ENCODE measurements at regions not wholly inside any gene's neighbourhood (a gene's known extent, or its start where the extent isn't known, plus 50 kb on each side); places are given as distances from the start of the nearest gene placed in this dataset.

DNA sequence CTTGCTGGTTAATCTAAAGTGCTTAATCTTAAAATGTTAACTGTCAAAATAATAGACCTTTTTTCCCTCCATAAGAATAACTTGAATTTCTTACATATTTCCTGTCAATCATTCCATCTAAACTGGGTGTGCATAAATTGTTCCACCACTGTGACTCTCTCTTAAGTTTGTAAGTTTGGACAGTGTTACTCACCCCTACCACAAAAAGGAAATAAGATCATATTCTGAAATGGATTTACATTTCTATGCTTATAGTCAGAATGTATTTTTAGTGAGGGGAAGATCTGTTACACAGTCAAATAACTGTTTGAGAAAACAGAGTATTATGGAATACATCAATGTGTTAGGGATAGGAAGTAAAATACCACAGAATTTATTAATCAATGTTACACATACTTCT lies 109.6 kb upstream of the DPYD start:
- H3K36me3 ChIP-seq (ENCODE audit: control insufficient read depth, insufficient read depth, low read length): no peaks in the 10 kb centered on the region
- no peaks in the 10 kb centered on the region for H3K4me1 ChIP-seq (ENCODE audit: control insufficient read depth, insufficient read depth, low read length)
- no peaks in the 10 kb centered on the region for H3K9me3 ChIP-seq (ENCODE audit: control insufficient read depth, low read length)
- H3K4me3 ChIP-seq (ENCODE audit: insufficient read depth, low read depth, low read length): no peak overlapping the region
- no peaks in the 10 kb centered on the region for H3K27me3 ChIP-seq (ENCODE audit: control insufficient read depth, insufficient read depth, low read length, poor library complexity, severe bottlenecking)
- H3K27ac ChIP-seq (ENCODE audit: insufficient read depth, low read depth, low read length, poor library complexity, severe bottlenecking): no peak overlapping the region

DNA sequence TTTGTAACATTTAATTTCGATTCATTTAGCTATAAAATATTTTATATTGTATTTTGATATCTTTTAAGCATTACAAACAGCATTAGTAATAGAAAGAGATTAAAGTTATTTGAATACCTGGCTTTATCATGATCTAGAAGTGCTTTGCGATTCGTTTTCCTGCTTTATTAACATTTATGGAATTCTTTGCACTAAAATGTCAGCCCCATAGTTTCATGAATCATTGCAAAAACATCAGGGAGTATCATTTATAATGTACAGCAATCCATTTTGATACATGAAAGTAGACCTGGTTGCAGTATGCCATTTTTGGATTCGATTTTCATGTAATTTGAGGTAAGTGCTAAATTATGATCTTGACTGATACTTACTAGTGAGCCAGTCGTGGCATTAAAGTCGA lies 108.0 kb upstream of the DPYD start:
- no peak overlapping the region for H3K27ac ChIP-seq (ENCODE audit: insufficient read depth, low read depth, low read length, poor library complexity, severe bottlenecking)
- 89 to 98% methylated on average over 4 to 5 of the region's 6 CpGs for WGBS, 2 experiments

DNA sequence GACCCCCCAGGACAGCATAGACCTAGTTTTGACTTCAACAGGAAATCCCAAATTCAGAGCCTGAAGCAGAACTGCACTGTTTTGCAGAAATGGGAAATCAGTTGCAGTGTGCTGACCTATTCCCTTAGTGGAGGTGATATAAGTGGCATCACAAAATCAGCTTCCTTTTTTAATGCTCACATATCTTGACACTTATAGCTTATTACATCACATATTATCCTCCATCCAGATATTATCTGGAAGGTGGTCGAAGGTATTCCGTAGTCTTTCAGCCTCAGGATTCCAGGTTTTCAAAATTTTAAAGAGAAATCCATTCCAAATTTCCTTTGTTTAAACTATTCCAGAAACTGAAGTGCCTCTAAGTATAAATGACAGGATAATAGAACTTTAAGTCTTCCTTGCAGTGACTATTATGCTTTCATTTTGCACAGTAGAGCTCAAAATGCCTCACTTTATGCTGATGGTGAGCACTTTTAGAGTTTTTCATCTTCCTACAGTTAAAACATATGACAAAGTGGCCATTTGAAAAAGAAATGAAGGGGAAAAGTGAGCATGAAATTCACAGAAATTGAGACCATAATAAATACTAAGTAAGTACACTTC lies 106.4 kb upstream of the DPYD start:
- Histone ChIP-seq H3K27me3 (ENCODE audit: control insufficient read depth, insufficient read depth, low read length, poor library complexity, severe bottlenecking) (no peaks in the 10 kb centered on the region), H3K9me3 (ENCODE audit: control insufficient read depth, low read length) (no peaks in the 10 kb centered on the region), H3K36me3 (ENCODE audit: control insufficient read depth, insufficient read depth, low read length) (no peaks in the 10 kb centered on the region), H3K4me3 (ENCODE audit: insufficient read depth, low read depth, low read length) (no peak overlapping the region), H3K4me1 (ENCODE audit: control insufficient read depth, insufficient read depth, low read length) (no peaks in the 10 kb centered on the region), H3K27ac (ENCODE audit: insufficient read depth, low read depth, low read length, poor library complexity, severe bottlenecking) (no peak overlapping the region)
- WGBS, 2 experiments: 93 to 98% methylated on average over 2 of the region's 2 CpGs

More for the DNA sequence above, 108.0 kb upstream of the DPYD start:
- Histone ChIP-seq H3K4me3 (ENCODE audit: insufficient read depth, low read depth, low read length) (no peak overlapping the region), H3K27me3 (ENCODE audit: control insufficient read depth, insufficient read depth, low read length, poor library complexity, severe bottlenecking) (no peaks in the 10 kb centered on the region), H3K9me3 (ENCODE audit: control insufficient read depth, low read length) (no peaks in the 10 kb centered on the region), H3K4me1 (ENCODE audit: control insufficient read depth, insufficient read depth, low read length) (no peaks in the 10 kb centered on the region), H3K36me3 (ENCODE audit: control insufficient read depth, insufficient read depth, low read length) (no peaks in the 10 kb centered on the region)

DNA sequence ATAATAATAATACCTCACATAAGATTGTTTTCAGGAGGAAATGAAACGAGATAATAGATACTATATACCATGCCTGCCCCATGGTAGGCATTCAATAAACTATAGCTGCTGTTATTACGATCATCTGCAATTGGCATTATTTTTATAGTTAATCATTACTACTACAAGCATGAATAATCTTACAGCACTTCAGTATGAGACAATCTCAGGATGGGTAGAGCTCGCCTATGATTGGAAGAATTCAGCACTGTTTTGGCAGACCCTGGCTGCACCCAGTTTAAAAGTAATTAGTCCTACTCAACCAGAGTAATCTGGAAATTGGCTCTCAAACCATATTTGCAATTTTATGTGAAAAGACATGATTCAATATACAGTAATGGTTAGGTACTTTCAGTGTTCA lies 105.0 kb upstream of the DPYD start:
- 89 to 93% methylated on average over 3 of the region's 3 CpGs for WGBS, 2 experiments
- no peak overlapping the region for H3K4me3 ChIP-seq (ENCODE audit: insufficient read depth, low read depth, low read length)
- no peaks in the 10 kb centered on the region for H3K9me3 ChIP-seq (ENCODE audit: control insufficient read depth, low read length)
- no peaks in the 10 kb centered on the region for H3K36me3 ChIP-seq (ENCODE audit: control insufficient read depth, insufficient read depth, low read length)
- H3K4me1 ChIP-seq (ENCODE audit: control insufficient read depth, insufficient read depth, low read length): no peaks in the 10 kb centered on the region
- H3K27me3 ChIP-seq (ENCODE audit: control insufficient read depth, insufficient read depth, low read length, poor library complexity, severe bottlenecking): no peaks in the 10 kb centered on the region
- no peak overlapping the region for H3K27ac ChIP-seq (ENCODE audit: insufficient read depth, low read depth, low read length, poor library complexity, severe bottlenecking)

DNA sequence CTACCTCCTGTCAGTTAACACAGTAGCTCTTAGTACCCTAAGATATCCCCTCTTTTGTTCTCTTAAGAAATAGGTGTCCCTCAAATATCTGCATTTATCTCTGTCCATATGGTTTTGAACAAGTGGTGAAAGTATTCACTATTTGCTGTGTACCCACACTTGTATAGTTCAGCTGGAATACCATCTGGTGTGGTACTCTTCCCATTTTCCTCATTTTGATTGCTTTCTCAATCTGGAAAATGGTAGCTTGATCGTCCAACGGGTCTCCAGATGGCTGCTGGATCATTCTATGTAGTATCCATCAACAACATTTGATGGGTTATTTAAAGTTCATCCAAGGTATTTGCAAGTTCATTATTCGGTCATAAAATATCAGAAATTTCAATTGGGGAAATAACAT lies 100.3 kb upstream of the DPYD start:
- H3K27me3 ChIP-seq (ENCODE audit: control insufficient read depth, insufficient read depth, low read length, poor library complexity, severe bottlenecking): no peaks in the 10 kb centered on the region
- no peaks in the 10 kb centered on the region for H3K4me1 ChIP-seq (ENCODE audit: control insufficient read depth, insufficient read depth, low read length)
- 83 to 96% methylated on average over 2 to 3 of the region's 3 CpGs for WGBS, 2 experiments
- no peak overlapping the region for H3K27ac ChIP-seq (ENCODE audit: insufficient read depth, low read depth, low read length, poor library complexity, severe bottlenecking)
- H3K9me3 ChIP-seq (ENCODE audit: control insufficient read depth, low read length): no peaks in the 10 kb centered on the region
- no peaks in the 10 kb centered on the region for H3K36me3 ChIP-seq (ENCODE audit: control insufficient read depth, insufficient read depth, low read length)
- H3K4me3 ChIP-seq (ENCODE audit: insufficient read depth, low read depth, low read length): no peak overlapping the region

DNA sequence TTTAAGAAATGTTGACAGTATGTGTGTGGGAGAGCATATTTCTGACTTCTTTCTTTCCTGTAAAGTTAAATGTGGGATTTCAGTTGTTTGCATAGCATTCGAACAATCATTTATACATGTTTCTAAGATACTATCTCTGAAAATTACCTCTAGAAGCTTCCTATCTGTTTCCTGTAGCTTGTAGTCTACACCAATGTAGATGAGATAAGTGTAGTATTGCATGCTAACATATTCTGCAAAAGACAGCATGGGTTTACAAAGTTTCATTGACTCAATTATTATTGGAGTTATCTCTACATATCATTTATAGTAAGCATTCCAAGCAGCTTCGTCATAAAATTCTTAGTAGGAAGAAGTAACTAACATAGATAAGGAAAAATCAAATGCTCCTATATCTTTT lies 98.9 kb upstream of the DPYD start:
- no peaks in the 10 kb centered on the region for H3K27me3 ChIP-seq (ENCODE audit: control insufficient read depth, insufficient read depth, low read length, poor library complexity, severe bottlenecking)
- H3K9me3 ChIP-seq (ENCODE audit: control insufficient read depth, low read length): no peaks in the 10 kb centered on the region
- H3K4me1 ChIP-seq (ENCODE audit: control insufficient read depth, insufficient read depth, low read length): no peaks in the 10 kb centered on the region
- no peaks in the 10 kb centered on the region for H3K36me3 ChIP-seq (ENCODE audit: control insufficient read depth, insufficient read depth, low read length)
- H3K4me3 ChIP-seq (ENCODE audit: insufficient read depth, low read depth, low read length): no peak overlapping the region
- WGBS, 2 experiments: no CpG with 5 or more reads among the region's 2 CpGs
- no peak overlapping the region for H3K27ac ChIP-seq (ENCODE audit: insufficient read depth, low read depth, low read length, poor library complexity, severe bottlenecking)

DNA sequence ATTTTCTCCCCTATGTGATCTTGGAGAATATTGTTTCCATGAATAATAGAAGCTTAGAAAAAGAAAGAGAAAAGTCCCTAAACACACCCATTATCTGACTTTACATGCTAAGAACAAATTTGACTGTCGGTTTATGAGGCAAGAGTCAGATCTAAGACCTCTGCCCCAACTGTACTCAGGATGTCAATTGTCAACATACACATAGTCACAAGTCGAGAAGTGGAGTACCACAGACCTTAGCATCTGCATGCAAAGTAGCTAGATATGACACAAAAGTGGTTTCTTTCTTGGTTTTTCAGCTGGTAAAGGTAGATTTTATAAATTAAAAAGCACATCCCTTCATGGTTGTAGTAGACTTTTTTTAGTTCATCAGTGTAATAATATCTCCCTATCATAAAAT lies 97.2 kb upstream of the DPYD start:
- Histone ChIP-seq H3K27ac (ENCODE audit: insufficient read depth, low read depth, low read length, poor library complexity, severe bottlenecking) (no peak overlapping the region), H3K27me3 (ENCODE audit: control insufficient read depth, insufficient read depth, low read length, poor library complexity, severe bottlenecking) (no peaks in the 10 kb centered on the region), H3K4me1 (ENCODE audit: control insufficient read depth, insufficient read depth, low read length) (no peaks in the 10 kb centered on the region), H3K9me3 (ENCODE audit: control insufficient read depth, low read length) (no peaks in the 10 kb centered on the region), H3K4me3 (ENCODE audit: insufficient read depth, low read depth, low read length) (no peak overlapping the region), H3K36me3 (ENCODE audit: control insufficient read depth, insufficient read depth, low read length) (no peaks in the 10 kb centered on the region)
- 88 to 93% methylated on average over 2 of the region's 2 CpGs for WGBS, 2 experiments

DNA sequence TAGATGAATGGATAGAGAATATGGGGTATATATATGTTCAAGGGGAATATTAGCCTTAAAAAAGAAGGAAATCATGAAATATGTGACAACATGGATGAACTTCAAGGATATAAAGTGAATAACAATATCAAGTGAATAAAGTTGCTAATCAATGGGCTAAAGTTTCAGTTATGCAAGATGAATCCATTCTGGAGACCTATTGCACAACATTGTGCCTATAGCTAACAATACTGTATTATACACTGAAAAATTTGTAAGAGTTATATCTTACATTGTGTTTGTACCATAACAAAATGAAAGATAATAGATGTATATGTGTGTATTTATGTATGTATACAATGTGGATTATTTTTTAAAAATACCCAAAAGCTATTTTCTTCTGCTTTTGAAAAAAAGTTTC lies 96.3 kb upstream of the DPYD start:
- no peaks in the 10 kb centered on the region for H3K9me3 ChIP-seq (ENCODE audit: control insufficient read depth, low read length)
- H3K27ac ChIP-seq (ENCODE audit: insufficient read depth, low read depth, low read length, poor library complexity, severe bottlenecking): no peak overlapping the region
- H3K4me3 ChIP-seq (ENCODE audit: insufficient read depth, low read depth, low read length): no peak overlapping the region
- H3K27me3 ChIP-seq (ENCODE audit: control insufficient read depth, insufficient read depth, low read length, poor library complexity, severe bottlenecking): no peaks in the 10 kb centered on the region
- no peaks in the 10 kb centered on the region for H3K4me1 ChIP-seq (ENCODE audit: control insufficient read depth, insufficient read depth, low read length)
- H3K36me3 ChIP-seq (ENCODE audit: control insufficient read depth, insufficient read depth, low read length): no peaks in the 10 kb centered on the region

DNA sequence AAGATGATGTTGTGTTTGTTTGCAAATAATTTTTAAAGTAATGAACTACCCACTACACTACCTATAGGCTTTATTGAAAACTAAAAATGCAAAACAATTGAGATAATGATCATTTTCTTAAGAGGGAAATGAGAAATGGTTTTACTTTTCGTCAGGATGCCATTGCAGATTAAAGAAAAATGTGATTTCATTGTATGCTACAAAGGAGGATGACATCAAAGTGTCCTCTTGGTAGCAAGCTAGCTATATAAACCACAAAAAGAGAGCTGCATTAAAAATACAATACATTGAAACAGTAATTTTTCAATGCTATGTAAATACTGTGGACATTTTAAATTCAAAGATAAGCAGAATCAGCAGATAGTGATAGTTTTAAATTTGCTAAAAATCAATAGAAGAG lies 87.5 kb upstream of the DPYD start:
- H3K4me1 ChIP-seq (ENCODE audit: control insufficient read depth, insufficient read depth, low read length): no peaks in the 10 kb centered on the region
- no peaks in the 10 kb centered on the region for H3K36me3 ChIP-seq (ENCODE audit: control insufficient read depth, insufficient read depth, low read length)
- H3K4me3 ChIP-seq (ENCODE audit: insufficient read depth, low read depth, low read length): no peak overlapping the region
- no peaks in the 10 kb centered on the region for H3K27me3 ChIP-seq (ENCODE audit: control insufficient read depth, insufficient read depth, low read length, poor library complexity, severe bottlenecking)
- 76 to 85% methylated on average over 1 of the region's 1 CpG for WGBS, 2 experiments
- H3K9me3 ChIP-seq (ENCODE audit: control insufficient read depth, low read length): no peaks in the 10 kb centered on the region
- no peak overlapping the region for H3K27ac ChIP-seq (ENCODE audit: insufficient read depth, low read depth, low read length, poor library complexity, severe bottlenecking)

DNA sequence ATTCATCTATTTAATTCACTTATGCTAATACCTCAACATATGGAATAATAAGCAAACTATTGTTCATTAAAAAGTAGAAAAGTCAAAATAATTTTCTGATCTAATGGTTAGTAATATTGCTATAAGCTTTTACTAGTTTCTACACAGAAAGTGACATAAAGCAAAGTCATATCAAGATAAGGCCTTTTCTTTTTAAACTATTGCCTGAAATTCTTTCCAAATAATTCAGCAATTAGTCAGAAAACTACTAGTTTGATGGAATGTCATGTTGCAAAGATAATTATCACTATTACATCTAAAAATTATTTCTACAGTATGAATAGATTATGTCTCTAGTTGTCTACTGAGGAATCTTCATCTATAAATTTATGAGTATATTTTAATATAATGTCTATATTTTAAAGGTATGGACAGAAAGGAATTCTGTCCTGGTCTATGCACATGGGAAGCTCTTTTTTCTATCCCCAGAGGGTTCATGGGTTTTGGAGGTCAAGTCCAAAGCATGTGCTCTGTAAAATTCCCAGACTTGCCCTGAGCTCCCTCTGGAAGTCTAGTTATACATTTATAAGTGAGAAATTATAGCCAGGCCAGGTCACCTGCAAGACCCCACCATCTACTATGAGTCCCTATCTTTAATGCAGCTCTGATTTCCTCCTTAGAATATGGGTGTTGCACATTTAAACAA lies 84.6 kb upstream of the DPYD start:
- H3K36me3 ChIP-seq (ENCODE audit: control insufficient read depth, insufficient read depth, low read length): no peaks in the 10 kb centered on the region
- H3K27me3 ChIP-seq (ENCODE audit: control insufficient read depth, insufficient read depth, low read length, poor library complexity, severe bottlenecking): no peaks in the 10 kb centered on the region
- H3K9me3 ChIP-seq (ENCODE audit: control insufficient read depth, low read length): no peaks in the 10 kb centered on the region
- no peak overlapping the region for H3K27ac ChIP-seq (ENCODE audit: insufficient read depth, low read depth, low read length, poor library complexity, severe bottlenecking)
- no peak overlapping the region for H3K4me3 ChIP-seq (ENCODE audit: insufficient read depth, low read depth, low read length)
- H3K4me1 ChIP-seq (ENCODE audit: control insufficient read depth, insufficient read depth, low read length): no peaks in the 10 kb centered on the region

DNA sequence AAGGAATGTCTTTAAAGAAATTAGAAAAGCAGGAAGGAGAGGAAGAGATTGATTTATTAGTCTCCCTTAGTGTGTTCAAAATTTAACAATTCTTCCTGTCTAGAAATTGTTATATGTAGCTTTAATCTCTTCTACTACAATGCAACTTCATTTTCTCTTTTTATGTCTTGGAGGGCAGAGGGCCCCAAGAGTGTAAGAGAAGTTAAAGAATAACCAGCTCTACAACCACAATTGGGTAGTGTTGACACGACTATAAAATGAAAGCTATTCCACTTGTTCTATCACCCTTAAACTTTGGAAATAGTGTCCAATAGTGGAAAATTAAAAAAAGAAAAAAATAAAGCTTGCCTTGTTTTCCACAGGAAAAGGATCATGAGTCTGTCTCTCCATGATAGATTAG lies 82.6 kb upstream of the DPYD start:
- Histone ChIP-seq H3K27ac (ENCODE audit: insufficient read depth, low read depth, low read length, poor library complexity, severe bottlenecking) (no peak overlapping the region), H3K4me1 (ENCODE audit: control insufficient read depth, insufficient read depth, low read length) (no peaks in the 10 kb centered on the region), H3K9me3 (ENCODE audit: control insufficient read depth, low read length) (no peaks in the 10 kb centered on the region), H3K27me3 (ENCODE audit: control insufficient read depth, insufficient read depth, low read length, poor library complexity, severe bottlenecking) (no peaks in the 10 kb centered on the region), H3K36me3 (ENCODE audit: control insufficient read depth, insufficient read depth, low read length) (no peaks in the 10 kb centered on the region), H3K4me3 (ENCODE audit: insufficient read depth, low read depth, low read length) (no peak overlapping the region)
- WGBS, 2 experiments: 86% methylated on average over 1 of the region's 1 CpG; no CpG with 5 or more reads in 1 of the 2 experiments
